ENCODE measurements at regions not wholly inside any gene's neighbourhood (a gene's known extent, or its start where the extent isn't known, plus 50 kb on each side); places are given as distances from the start of the nearest gene placed in this dataset.

DNA sequence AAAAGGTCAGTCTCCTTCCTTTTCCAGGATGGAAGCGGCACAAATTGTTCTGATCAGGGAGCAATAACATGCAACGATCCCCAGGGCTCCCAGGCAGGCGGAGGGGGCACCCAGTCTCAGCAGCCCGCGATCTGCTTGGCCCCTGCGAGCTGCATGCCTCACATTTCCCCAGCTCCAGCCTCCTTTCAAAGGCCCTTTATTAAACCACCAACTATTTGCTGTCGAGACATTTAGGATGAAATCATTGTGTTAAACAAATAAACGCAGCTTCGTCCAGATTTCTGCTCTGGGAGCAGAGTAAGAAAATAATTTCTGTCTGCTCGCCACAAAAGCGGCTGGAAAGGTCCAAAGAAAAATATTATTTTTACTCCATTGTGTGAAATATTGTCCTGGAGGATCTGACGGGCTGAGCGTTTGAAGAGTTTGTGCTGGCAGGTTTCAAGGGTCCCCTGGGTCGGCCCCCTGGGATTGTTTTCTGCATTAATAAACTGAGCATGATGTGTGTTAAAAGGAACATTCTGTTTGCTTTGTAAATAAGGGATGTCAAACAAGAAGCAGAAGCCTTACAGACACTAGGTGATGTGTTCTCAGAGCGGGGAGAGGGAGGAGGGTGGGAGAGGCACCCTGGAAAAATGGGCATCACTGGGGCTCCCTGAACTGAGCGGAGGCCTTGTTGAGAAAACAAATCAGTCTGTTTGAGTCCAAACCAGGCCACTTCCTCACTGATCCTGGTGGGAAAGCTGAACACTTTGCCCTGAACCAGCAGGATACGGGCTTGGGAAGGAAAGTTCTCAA, 110.1 kb downstream of the FOXD1 start:
- Histone ChIP-seq H3K36me3 (no peaks in the 10 kb centered on the region), H3K4me3 (no peak overlapping the region), H3K27me3 (no peaks in the 10 kb centered on the region), H3K9me3 (no peaks in the 10 kb centered on the region), H3K27ac (no peak overlapping the region), H3K4me1 (no peaks in the 10 kb centered on the region)
- no peak for TF ChIP-seq POLR2A (IDR thresholded peaks at IDR 0.05)
- TF ChIP-seq, protein P1, sequence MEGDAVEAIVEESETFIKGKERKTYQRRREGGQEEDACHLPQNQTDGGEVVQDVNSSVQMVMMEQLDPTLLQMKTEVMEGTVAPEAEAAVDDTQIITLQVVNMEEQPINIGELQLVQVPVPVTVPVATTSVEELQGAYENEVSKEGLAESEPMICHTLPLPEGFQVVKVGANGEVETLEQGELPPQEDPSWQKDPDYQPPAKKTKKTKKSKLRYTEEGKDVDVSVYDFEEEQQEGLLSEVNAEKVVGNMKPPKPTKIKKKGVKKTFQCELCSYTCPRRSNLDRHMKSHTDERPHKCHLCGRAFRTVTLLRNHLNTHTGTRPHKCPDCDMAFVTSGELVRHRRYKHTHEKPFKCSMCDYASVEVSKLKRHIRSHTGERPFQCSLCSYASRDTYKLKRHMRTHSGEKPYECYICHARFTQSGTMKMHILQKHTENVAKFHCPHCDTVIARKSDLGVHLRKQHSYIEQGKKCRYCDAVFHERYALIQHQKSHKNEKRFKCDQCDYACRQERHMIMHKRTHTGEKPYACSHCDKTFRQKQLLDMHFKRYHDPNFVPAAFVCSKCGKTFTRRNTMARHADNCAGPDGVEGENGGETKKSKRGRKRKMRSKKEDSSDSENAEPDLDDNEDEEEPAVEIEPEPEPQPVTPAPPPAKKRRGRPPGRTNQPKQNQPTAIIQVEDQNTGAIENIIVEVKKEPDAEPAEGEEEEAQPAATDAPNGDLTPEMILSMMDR (IDR thresholded peaks at IDR 0.05) = no peak
- no peak for DNase-seq

DNA sequence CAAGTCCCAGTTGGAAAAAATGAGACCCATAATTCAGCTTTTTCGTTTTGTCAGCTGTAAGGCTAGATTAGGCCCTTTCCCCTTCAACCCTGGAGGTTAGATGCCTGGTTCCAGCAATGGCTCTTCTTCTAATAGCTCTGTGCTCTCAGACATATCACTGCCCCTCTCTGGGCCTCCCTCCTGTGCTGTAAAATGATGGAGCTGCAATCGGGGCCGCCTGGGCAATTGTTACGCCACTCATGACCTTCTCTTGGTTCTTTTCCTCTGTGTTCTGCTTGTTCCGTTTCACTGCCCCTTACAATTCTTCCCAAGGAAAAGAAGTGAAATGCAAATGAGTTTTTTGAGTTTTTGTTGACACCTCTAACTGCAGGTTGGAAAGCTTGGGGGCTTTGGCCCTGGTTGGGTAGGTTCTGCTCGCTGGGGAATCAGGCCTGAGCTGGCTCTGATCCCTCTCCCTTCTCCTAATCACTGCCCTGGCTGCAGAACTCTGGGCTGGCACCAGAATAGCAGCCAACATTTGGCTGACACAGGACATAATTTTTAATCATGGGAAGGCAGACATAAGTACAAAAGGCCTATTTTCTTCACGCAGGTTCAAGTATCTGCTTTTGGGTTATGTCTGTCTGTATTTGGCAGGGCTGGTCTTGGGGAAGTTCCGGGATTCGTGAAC, 110.9 kb downstream of the FOXD1 start:
- H3K36me3 ChIP-seq = no peaks in the 10 kb centered on the region
- H3K9me3 ChIP-seq = no peaks in the 10 kb centered on the region
- no peak for DNase-seq
- no peaks in the 10 kb centered on the region for H3K4me1 ChIP-seq
- H3K4me3 ChIP-seq = no peak overlapping the region
- TF ChIP-seq, protein P1 (IDR thresholded peaks at IDR 0.05) = no peak
- TF ChIP-seq POLR2A (IDR thresholded peaks at IDR 0.05) = no peak
- H3K27ac ChIP-seq = no peak overlapping the region
- no peaks in the 10 kb centered on the region for H3K27me3 ChIP-seq

DNA sequence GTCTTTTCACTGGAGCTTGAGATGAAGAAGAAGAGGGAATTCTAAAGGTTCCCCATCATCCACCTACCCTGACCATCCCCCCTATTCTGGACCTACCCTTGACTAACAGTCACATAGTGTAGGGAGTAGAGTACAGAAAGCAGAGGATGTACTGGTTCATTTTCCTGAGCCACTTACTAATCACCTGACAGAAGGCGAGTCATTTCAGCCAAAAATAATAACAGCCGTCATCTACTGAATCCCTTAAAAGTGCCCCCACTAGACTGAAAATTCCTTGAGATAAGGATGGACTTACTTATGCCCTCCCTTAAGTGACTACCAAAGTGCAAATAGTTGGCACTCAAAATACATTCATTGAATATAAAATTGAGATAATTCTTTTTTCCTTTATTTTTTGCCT, 112.2 kb downstream of the FOXD1 start:
- no peaks in the 10 kb centered on the region for H3K36me3 ChIP-seq
- no peak overlapping the region for H3K4me3 ChIP-seq
- H3K27ac ChIP-seq = no peak overlapping the region
- H3K27me3 ChIP-seq = no peaks in the 10 kb centered on the region
- TF ChIP-seq, protein P1 (IDR thresholded peaks at IDR 0.05) = no peak
- TF ChIP-seq POLR2A (IDR thresholded peaks at IDR 0.05) = no peak
- DNase-seq = no peak
- H3K9me3 ChIP-seq = peaks cover 0 to 2% (median 0%) of the 10 kb centered on the region in 4 donors
- H3K4me1 ChIP-seq = no peaks in the 10 kb centered on the region

DNA sequence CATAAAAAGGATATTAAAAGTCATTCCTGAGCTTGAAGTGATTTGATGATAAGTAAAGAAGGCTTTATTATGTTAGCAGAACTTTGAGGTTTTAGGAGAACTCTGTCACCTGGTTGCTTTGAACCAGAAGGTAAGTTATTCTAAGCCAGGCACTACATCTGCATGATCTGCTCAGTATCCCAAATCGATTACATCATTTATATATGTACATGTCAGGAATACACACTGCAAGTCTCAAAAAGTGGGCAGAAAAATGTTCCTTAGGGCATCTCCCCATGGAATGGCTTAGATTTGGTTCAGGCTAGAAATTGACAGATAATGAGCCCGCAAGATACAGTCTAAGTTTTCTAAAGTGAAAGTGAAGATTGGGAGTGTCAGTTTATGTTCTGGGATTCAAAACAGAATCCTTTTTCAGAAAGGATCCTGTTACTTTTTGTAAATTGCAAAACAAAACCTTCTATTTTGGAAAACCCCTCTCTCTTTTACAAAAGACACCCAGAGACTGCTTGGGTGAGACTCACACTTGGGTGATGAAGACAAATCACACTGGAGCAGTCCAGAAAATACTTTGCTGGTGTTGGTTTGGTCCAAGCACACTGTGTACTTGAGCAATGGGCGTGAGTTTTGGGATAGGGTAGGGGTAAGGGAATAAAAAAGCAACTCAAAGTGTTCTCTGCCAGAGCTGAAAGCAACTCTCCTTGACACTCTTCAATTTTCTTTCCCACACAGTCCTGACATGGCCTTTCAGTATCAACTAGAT, 114.5 kb downstream of the FOXD1 start:
- TF ChIP-seq, protein P1 (IDR thresholded peaks at IDR 0.05) = no peak
- no peak for TF ChIP-seq POLR2A (IDR thresholded peaks at IDR 0.05)
- no peak for DNase-seq
- H3K4me1 ChIP-seq = no peaks in the 10 kb centered on the region
- peaks cover 0 to 2% (median 0%) of the 10 kb centered on the region in 4 donors for H3K9me3 ChIP-seq
- no peaks in the 10 kb centered on the region for H3K36me3 ChIP-seq
- H3K27me3 ChIP-seq = no peaks in the 10 kb centered on the region
- no peak overlapping the region for H3K4me3 ChIP-seq
- no peak overlapping the region for H3K27ac ChIP-seq

DNA sequence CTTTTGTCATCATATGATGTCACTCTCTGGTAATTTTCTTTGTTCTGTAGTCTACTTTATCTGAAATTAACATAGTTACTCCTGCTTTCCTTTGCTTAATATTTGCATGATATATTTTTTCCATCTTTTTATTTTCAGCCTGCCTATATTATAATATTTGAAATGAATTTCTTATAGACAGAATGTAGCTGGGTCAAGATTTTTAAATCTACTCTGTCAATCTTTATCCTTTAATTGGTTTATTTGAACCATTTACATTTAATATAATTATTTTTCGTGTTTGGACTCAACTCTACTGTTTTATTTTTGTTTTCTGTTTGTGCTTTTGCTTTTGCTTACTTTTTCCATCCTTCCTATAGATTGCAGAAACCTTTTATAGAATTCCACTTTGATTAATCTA, 118.0 kb downstream of the FOXD1 start:
- TF ChIP-seq POLR2A (IDR thresholded peaks at IDR 0.05) = no peak
- TF ChIP-seq, protein P1 (IDR thresholded peaks at IDR 0.05) = no peak
- DNase-seq = no peak
- no peaks in the 10 kb centered on the region for H3K27me3 ChIP-seq

More for the DNA sequence above, 118.0 kb downstream of the FOXD1 start:
- Histone ChIP-seq H3K4me1 (no peaks in the 10 kb centered on the region), H3K36me3 (no peaks in the 10 kb centered on the region), H3K4me3 (no peak overlapping the region), H3K27ac (no peak overlapping the region), H3K9me3 (peaks cover 0 to 2% (median 0%) of the 10 kb centered on the region in 4 donors)

All from Peyer's patch (tissue), 4 donors.